Keratinocyte (primary cell): ENCODE measurements at regions not wholly inside any gene's neighbourhood (a gene's known extent, or its start where the extent isn't known, plus 50 kb on each side); places are given as distances from the start of the nearest gene placed in this dataset.

Source experiments
- DNase-seq: peaks from one replicate; pipeline ENCODE4 v3.0.0-alpha.2; 2011; ENCODE audit warnings: low read depth, missing footprints, low spot score
- FAIRE-seq: peaks from 2 replicates; lab custom pipeline; 2011; peaks lifted over from hg19 to GRCh38; lab: Jason Lieb, UNC
- H2AFZ ChIP-seq: 2 replicates; pipeline ENCODE4 v1.6.0; 2012; ENCODE audit warnings: low read length, control low read depth, inconsistent platforms; ENCODE audit not compliant: control insufficient read depth
- H3K27ac ChIP-seq: 2 replicates; pipeline ENCODE4 v1.5.1; 2011; ENCODE audit warnings: low read length; ENCODE audit not compliant: control insufficient read depth, insufficient read depth
- H3K27me3 ChIP-seq: 3 replicates; pipeline ENCODE4 v1.6.0; 2011; ENCODE audit warnings: low read length; ENCODE audit not compliant: control insufficient read depth, insufficient read depth; ENCODE audit errors: extremely low read depth
- H3K36me3 ChIP-seq, 2 experiments: 2 replicates in 1 of 2; 3 replicates in 1 of 2; pipeline ENCODE4 v1.5.1; 2011; ENCODE audit warnings: low read length in 2 of 2, mild to moderate bottlenecking in 1 of 2; ENCODE audit not compliant: control insufficient read depth in 2 of 2, insufficient read depth in 2 of 2; ENCODE audit errors: extremely low read depth in 1 of 2
- H3K4me1 ChIP-seq: 3 replicates; pipeline ENCODE4 v1.5.1; 2011; ENCODE audit warnings: low read length; ENCODE audit not compliant: control insufficient read depth, insufficient read depth; ENCODE audit errors: extremely low read depth
- H3K4me2 ChIP-seq: 3 replicates; pipeline ENCODE4 v1.6.0; 2011; ENCODE audit warnings: low read depth, low read length; ENCODE audit not compliant: control insufficient read depth, insufficient read depth; ENCODE audit errors: extremely low read depth
- H3K4me3 ChIP-seq, 3 experiments: fragments of 200-600 bp in 1 of 3; sonication (generic) in 1 of 3; 2 replicates in 2 of 3; 3 replicates in 1 of 3; pipeline ENCODE4 v1.5.1; 2011 to 2016; ENCODE audit warnings: low read length in 3 of 3, mild to moderate bottlenecking in 3 of 3, control low read depth in 2 of 3, inconsistent platforms in 1 of 3, low read depth in 1 of 3, mixed read lengths in 1 of 3, mixed run types in 1 of 3, moderate library complexity in 1 of 3; ENCODE audit not compliant: control insufficient read depth in 2 of 3, insufficient read depth in 2 of 3; ENCODE audit errors: extremely low read depth in 1 of 3
- H3K79me2 ChIP-seq: 2 replicates; pipeline ENCODE4 v1.6.0; 2012; ENCODE audit warnings: low read length; ENCODE audit not compliant: control insufficient read depth, insufficient read depth
- H3K9ac ChIP-seq: 3 replicates; pipeline ENCODE4 v1.6.0; 2011; ENCODE audit warnings: low read length; ENCODE audit not compliant: control insufficient read depth, insufficient read depth; ENCODE audit errors: extremely low read depth
- H3K9me1 ChIP-seq: 3 replicates; pipeline ENCODE4 v1.6.0; 2011; ENCODE audit warnings: low read length; ENCODE audit not compliant: control insufficient read depth, insufficient read depth; ENCODE audit errors: extremely low read depth
- H3K9me3 ChIP-seq: 2 replicates; pipeline ENCODE4 v1.5.1; 2012; ENCODE audit warnings: low read depth, low read length; ENCODE audit not compliant: control insufficient read depth
- H4K20me1 ChIP-seq: 3 replicates; pipeline ENCODE4 v1.6.0; 2011; ENCODE audit warnings: low read length; ENCODE audit not compliant: control insufficient read depth, insufficient read depth; ENCODE audit errors: extremely low read depth
- EZH2 ChIP-seq: IDR thresholded peaks from one replicate; pipeline ENCODE4 v1.6.1; 2012; ENCODE audit warnings: inconsistent platforms, mild to moderate bottlenecking, low read length, moderate library complexity
- dilution Hi-C: fragments of 300-500 bp; cut with MboI; formaldehyde crosslinking; loops from one replicate; pipeline ENCODE4 v1.7.0; 2020; ENCODE audit warnings: low sequenced_read_pairs; ENCODE audit not compliant: extremely low pct_ligation_motif_present
- TF ChIP-seq, protein P1 (sequence below), 3 experiments: IDR thresholded peaks in 1 of 3; conservative IDR thresholded peaks in 1 of 3; optimal IDR thresholded peaks in 1 of 3; 2 replicates in 2 of 3; 3 replicates in 1 of 3; pipeline versions ENCODE3 to v1.5.1; 2011; ENCODE audit warnings: low read length in 3 of 3, mild to moderate bottlenecking in 3 of 3, moderate library complexity in 2 of 3, control low read depth in 1 of 3, inconsistent platforms in 1 of 3; ENCODE audit not compliant: insufficient read depth in 2 of 3; ENCODE audit errors: extremely low read depth in 1 of 3

DNA sequence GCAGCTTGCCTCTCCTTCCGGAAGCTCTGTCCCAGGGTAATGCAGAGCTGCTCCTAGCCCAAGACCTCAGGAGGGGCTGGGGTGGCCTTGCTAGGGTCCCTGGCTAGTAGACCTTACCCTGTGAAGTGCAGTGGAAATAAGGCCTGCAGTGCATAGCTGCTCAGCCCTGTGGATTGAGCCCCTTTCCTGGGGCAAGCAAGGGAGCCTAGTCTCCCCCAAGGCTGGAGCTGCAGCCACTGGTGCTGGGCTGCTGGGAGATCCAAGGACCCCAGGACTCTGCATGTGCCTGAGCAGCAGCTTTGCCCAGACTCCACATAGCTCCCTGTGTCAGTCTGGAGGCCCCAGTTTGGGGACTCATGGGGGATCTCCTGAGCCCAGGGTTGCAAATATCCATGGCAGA lies 57.9 kb downstream of the FANCF start:
- Histone ChIP-seq H3K9ac (no peak overlapping the region), H3K4me3 (no peak overlapping the region), H3K27ac (no peak overlapping the region), H3K9me3 (no peaks in the 10 kb centered on the region), H3K9me1 (no peaks in the 10 kb centered on the region), H4K20me1 (no peaks in the 10 kb centered on the region), H3K4me2 (no peak overlapping the region), H2AFZ (no peak overlapping the region), H3K36me3 (no peaks in the 10 kb centered on the region), H3K79me2 (no peaks in the 10 kb centered on the region), H3K27me3 (no peaks in the 10 kb centered on the region), H3K4me1 (no peaks in the 10 kb centered on the region)
- FAIRE-seq (no peak), DNase-seq (no peak)
- dilution Hi-C loops = loop anchor here (25.0 kb wide), 2 partner anchors 220 to 255 kb away; no protein-coding TSS in a partner anchor
- TF ChIP-seq, protein P1, sequence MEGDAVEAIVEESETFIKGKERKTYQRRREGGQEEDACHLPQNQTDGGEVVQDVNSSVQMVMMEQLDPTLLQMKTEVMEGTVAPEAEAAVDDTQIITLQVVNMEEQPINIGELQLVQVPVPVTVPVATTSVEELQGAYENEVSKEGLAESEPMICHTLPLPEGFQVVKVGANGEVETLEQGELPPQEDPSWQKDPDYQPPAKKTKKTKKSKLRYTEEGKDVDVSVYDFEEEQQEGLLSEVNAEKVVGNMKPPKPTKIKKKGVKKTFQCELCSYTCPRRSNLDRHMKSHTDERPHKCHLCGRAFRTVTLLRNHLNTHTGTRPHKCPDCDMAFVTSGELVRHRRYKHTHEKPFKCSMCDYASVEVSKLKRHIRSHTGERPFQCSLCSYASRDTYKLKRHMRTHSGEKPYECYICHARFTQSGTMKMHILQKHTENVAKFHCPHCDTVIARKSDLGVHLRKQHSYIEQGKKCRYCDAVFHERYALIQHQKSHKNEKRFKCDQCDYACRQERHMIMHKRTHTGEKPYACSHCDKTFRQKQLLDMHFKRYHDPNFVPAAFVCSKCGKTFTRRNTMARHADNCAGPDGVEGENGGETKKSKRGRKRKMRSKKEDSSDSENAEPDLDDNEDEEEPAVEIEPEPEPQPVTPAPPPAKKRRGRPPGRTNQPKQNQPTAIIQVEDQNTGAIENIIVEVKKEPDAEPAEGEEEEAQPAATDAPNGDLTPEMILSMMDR (optimal IDR thresholded peaks at IDR 0.05 in 1 of 3, IDR thresholded peaks at IDR 0.05 in 1 of 3, conservative IDR thresholded peaks at IDR 0.05 in 1 of 3; ENCODE audit: extremely low read depth in 1 of 3, insufficient read depth in 2 of 3, low read length in 3 of 3) = no peak
- TF ChIP-seq EZH2 = no peak

DNA sequence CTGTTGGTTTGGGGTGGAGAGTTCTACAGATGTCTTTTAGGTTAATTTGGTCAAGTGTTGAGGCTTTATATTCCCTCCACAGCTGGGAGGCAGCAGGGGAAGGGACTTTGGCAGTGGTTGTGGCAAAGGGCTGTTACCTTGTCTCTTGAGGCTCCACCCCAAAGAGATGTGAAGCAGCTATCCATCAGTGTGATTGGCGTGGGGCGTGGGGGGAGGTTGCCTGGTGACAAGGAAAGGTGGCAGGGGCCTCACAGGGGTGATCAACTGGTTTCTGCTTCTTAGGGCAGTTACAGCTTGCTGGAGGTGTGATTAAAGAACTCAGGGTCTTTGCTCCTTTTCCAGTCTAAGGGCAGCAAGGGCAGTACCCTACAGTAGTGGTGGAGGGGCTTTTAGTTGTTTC lies 59.3 kb downstream of the FANCF start:
- Histone ChIP-seq H3K9ac (no peak overlapping the region), H3K79me2 (no peaks in the 10 kb centered on the region), H3K4me2 (no peak overlapping the region), H3K27ac (no peak overlapping the region), H3K36me3 (no peaks in the 10 kb centered on the region), H3K4me3 (no peak overlapping the region), H4K20me1 (no peaks in the 10 kb centered on the region), H3K27me3 (no peaks in the 10 kb centered on the region), H2AFZ (no peak overlapping the region), H3K4me1 (no peaks in the 10 kb centered on the region), H3K9me1 (no peaks in the 10 kb centered on the region), H3K9me3 (no peaks in the 10 kb centered on the region)
- TF ChIP-seq, protein P1 (optimal IDR thresholded peaks at IDR 0.05 in 1 of 3, IDR thresholded peaks at IDR 0.05 in 1 of 3, conservative IDR thresholded peaks at IDR 0.05 in 1 of 3; ENCODE audit: extremely low read depth in 1 of 3, insufficient read depth in 2 of 3, low read length in 3 of 3) = no peak
- no peak for FAIRE-seq
- no peak for DNase-seq
- dilution Hi-C loops = loop anchor here (25.0 kb wide), 2 partner anchors 221 to 254 kb away; no protein-coding TSS in a partner anchor
